ENCODE measurements at regions not wholly inside any gene's neighbourhood (a gene's known extent, or its start where the extent isn't known, plus 50 kb on each side); places are given as distances from the start of the nearest gene placed in this dataset.

DNA sequence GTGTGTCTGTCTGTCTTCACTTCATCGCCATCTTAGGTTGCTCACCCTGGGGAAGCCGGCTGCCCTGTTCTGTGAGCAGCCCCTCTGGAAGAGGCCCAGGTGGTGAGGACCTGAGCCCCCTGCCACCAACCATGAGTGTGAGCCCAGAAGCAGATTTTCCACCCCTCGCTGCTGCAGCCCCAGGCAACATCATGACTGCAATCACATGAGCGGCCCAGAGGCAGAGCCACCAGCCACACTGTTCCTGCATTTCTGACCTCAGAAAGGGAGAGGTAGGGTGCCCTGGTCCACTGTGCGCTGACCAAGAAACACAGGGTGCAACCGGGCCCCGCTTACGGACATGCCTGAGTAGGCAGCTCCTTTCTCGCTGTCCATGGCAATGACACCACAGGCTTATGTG lies 92.3 kb upstream of the IQSEC1 start (continued):
- TF ChIP-seq SMAD5 (IDR thresholded peaks at IDR 0.05; ENCODE audit: low read depth) (no peak), NFYA (IDR thresholded peaks at IDR 0.05; ENCODE audit: borderline replicate concordance, low read depth, low read length) (no peak), TARDBP (IDR thresholded peaks at IDR 0.05; ENCODE audit: borderline replicate concordance) (no peak), BRCA1 (IDR thresholded peaks at IDR 0.05; ENCODE audit: low read depth, low read length) (no peak), KAT2A (conservative IDR thresholded peaks at IDR 0.05; ENCODE audit: control insufficient read depth, low read depth, low read length) (no peak), RBBP5 (conservative IDR thresholded peaks at IDR 0.05) (no peak)

DNA sequence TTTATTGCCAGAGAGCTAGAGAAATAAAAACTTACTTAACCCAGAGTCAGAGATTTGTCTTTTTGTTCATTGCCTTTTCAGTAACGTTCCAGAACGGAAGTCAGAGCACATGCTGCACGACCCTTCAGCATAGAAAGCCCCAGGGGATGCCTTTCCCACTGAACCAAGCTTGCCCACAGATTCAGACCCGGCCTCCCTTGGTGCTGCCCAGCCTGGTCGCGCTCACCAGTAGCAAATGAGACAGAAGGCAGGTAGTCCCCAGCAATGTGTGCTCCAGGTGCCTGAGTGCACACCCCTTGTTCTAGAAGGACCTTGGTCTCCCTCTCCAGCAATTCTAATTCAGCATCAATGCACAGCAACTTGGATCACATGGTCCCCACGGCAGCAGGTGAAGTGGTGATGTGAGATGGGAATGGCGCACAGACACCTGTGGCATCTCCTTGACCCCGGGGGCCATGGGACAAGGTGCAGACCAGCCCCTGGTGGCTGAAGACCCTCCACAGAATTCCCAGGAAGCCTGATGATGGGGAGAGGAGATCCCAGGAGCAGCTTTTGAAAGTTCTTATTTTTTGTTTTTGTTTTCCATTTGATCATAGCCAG lies 91.8 kb upstream of the IQSEC1 start:
- H3K9ac ChIP-seq (ENCODE audit: control insufficient read depth, insufficient read depth, low read length), result no peak overlapping the region
- no peaks in the 10 kb centered on the region for H3K9me3 ChIP-seq (replicated peaks; ENCODE audit: control insufficient read depth, insufficient read depth, low read length)
- no peak overlapping the region for H3K4me2 ChIP-seq (ENCODE audit: control insufficient read depth, insufficient read depth)
- no peaks in the 10 kb centered on the region for H3K36me3 ChIP-seq (ENCODE audit: control insufficient read depth in 2 of 2, insufficient read depth in 2 of 2, low read length in 1 of 2)
- ChIA-PET POLR2A (no interaction called here), RAD21 (ENCODE audit: unreplicated experiment) (no interaction called here), CTCF (interaction anchor here (1.3 kb wide), 1 partner anchor 19 kb away, joined by 3 read pairs; no protein-coding TSS in a partner anchor), SMC1A (ENCODE audit: uncharacterized antibody, unreplicated experiment) (interaction anchor here (0.9 kb wide), 1 partner anchor 287 kb away, joined by 3 read pairs; no protein-coding TSS in a partner anchor)
- no peaks in the 10 kb centered on the region for H3K79me2 ChIP-seq (ENCODE audit: control insufficient read depth, insufficient read depth, low read length)
- in situ Hi-C loops (cut with MboI), result no loop called here
- H3K4me3 ChIP-seq, result no peak overlapping the region
- no peak overlapping the region for H2AFZ ChIP-seq (ENCODE audit: control insufficient read depth, low read depth, low read length)
- WGBS (ENCODE audit: insufficient coverage, insufficient replicate concordance, low lambda C conversion rate, missing lambda C conversion rate), result 16% methylated on average over 9 of the region's 9 CpGs
- ATAC-seq, result no peak
- H3K27ac ChIP-seq (ENCODE audit: control insufficient read depth, insufficient read depth), result no peak overlapping the region
- H3K4me1 ChIP-seq (ENCODE audit: control insufficient read depth, insufficient read depth, low read length), result no peaks in the 10 kb centered on the region
- no peaks in the 10 kb centered on the region; a peak in 2 of 4 replicates for H3K27me3 ChIP-seq (replicated peaks in 1 of 2; ENCODE audit: control insufficient read depth in 2 of 2, insufficient read depth in 2 of 2, low read length in 1 of 2)
- H4K20me1 ChIP-seq (ENCODE audit: control insufficient read depth, insufficient read depth), result no peaks in the 10 kb centered on the region; the same call in 1 of the 2 replicates
- no TSS peak for BruUV-seq (replicated peaks)
- intact Hi-C loops (cut with micrococcal nuclease; ENCODE audit: unreplicated experiment), result no loop called here
- no peak for FAIRE-seq
- DNase-seq (ENCODE audit: low read depth, low spot score), result no peak
- no peak for TF ChIP-seq PKNOX1 (IDR thresholded peaks at IDR 0.05)
- TF ChIP-seq, protein P1, sequence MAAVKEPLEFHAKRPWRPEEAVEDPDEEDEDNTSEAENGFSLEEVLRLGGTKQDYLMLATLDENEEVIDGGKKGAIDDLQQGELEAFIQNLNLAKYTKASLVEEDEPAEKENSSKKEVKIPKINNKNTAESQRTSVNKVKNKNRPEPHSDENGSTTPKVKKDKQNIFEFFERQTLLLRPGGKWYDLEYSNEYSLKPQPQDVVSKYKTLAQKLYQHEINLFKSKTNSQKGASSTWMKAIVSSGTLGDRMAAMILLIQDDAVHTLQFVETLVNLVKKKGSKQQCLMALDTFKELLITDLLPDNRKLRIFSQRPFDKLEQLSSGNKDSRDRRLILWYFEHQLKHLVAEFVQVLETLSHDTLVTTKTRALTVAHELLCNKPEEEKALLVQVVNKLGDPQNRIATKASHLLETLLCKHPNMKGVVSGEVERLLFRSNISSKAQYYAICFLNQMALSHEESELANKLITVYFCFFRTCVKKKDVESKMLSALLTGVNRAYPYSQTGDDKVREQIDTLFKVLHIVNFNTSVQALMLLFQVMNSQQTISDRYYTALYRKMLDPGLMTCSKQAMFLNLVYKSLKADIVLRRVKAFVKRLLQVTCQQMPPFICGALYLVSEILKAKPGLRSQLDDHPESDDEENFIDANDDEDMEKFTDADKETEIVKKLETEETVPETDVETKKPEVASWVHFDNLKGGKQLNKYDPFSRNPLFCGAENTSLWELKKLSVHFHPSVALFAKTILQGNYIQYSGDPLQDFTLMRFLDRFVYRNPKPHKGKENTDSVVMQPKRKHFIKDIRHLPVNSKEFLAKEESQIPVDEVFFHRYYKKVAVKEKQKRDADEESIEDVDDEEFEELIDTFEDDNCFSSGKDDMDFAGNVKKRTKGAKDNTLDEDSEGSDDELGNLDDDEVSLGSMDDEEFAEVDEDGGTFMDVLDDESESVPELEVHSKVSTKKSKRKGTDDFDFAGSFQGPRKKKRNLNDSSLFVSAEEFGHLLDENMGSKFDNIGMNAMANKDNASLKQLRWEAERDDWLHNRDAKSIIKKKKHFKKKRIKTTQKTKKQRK (IDR thresholded peaks at IDR 0.05; ENCODE audit: low read depth, low read length), result no peak
- no peak for TF ChIP-seq ZSCAN29 (IDR thresholded peaks at IDR 0.05)
- no peak for TF ChIP-seq ETV6 (conservative IDR thresholded peaks at IDR 0.05 in 1 of 2, IDR thresholded peaks at IDR 0.05 in 1 of 2; ENCODE audit: borderline replicate concordance in 1 of 2, low read depth in 1 of 2)
- no peak for TF ChIP-seq ZNF384 (IDR thresholded peaks at IDR 0.05; ENCODE audit: borderline replicate concordance, low read depth, low read length)
- TF ChIP-seq E4F1 (IDR thresholded peaks at IDR 0.05; ENCODE audit: borderline replicate concordance, partially characterized antibody), result no peak
